ENCODE measurements at regions not wholly inside any gene's neighbourhood (a gene's known extent, or its start where the extent isn't known, plus 50 kb on each side); places are given as distances from the start of the nearest gene placed in this dataset.
"Not testable (repeated sequence)": the region's sequence is repeated elsewhere in the genome, so short reads cannot be mapped to it uniquely, and the experiment has no call there.

GRCh38 chr14:82896476-82896875 lies 1362.8 kb upstream of the SEL1L start:
- no peak for DNase-seq (ENCODE audit: low read depth, low spot score)

- no peak for DNase-seq (ENCODE audit: low read depth, low spot score)
Observed at GRCh38 chr14:82897469-82898308, 1364.0 kb upstream of the SEL1L start.

GRCh38 chr14:82905762-82906161 lies 1372.1 kb upstream of the SEL1L start:
- DNase-seq (ENCODE audit: low read depth, low spot score), result no peak

- DNase-seq (ENCODE audit: low read depth, low spot score), result no peak
Observed at GRCh38 chr14:82911930-82912329, 1378.3 kb upstream of the SEL1L start.

GRCh38 chr14:82913396-82913795 lies 1379.7 kb upstream of the SEL1L start:
- no peak for DNase-seq (ENCODE audit: low read depth, low spot score)

- DNase-seq (ENCODE audit: low read depth, low spot score), result no peak
Observed at GRCh38 chr14:82915381-82915780, 1381.7 kb upstream of the SEL1L start.

- no peak for DNase-seq (ENCODE audit: low read depth, low spot score)
Observed at GRCh38 chr14:82935691-82936090, 1402.0 kb upstream of the SEL1L start.

- no peak for DNase-seq (ENCODE audit: low read depth, low spot score)
Observed at GRCh38 chr14:82951171-82951570, 1417.5 kb upstream of the SEL1L start.

GRCh38 chr14:82963756-82964155 lies 1430.1 kb upstream of the SEL1L start:
- no peak for DNase-seq (ENCODE audit: low read depth, low spot score)

GRCh38 chr14:82987502-82988124 lies 1454.0 kb upstream of the SEL1L start:
- DNase-seq (ENCODE audit: low read depth, low spot score), result no peak

- not testable (repeated sequence) for DNase-seq (ENCODE audit: low read depth, low spot score)
Observed at GRCh38 chr14:82994547-82994946, 1460.9 kb upstream of the SEL1L start.

- no peak for DNase-seq (ENCODE audit: low read depth, low spot score)
Observed at GRCh38 chr14:82999802-83000201, 1466.1 kb upstream of the SEL1L start.

GRCh38 chr14:83004456-83005006 lies 1470.9 kb upstream of the SEL1L start:
- DNase-seq (ENCODE audit: low read depth, low spot score), result no peak

- no peak for DNase-seq (ENCODE audit: low read depth, low spot score)
Observed at GRCh38 chr14:83006121-83006670, 1472.5 kb upstream of the SEL1L start.

- DNase-seq (ENCODE audit: low read depth, low spot score), result not testable (repeated sequence)
Observed at GRCh38 chr14:83007052-83007451, 1473.4 kb upstream of the SEL1L start.

GRCh38 chr14:83007641-83008225 lies 1474.1 kb upstream of the SEL1L start:
- DNase-seq (ENCODE audit: low read depth, low spot score), result no peak

- DNase-seq (ENCODE audit: low read depth, low spot score), result no peak
Observed at GRCh38 chr14:83017296-83017695, 1483.6 kb upstream of the SEL1L start.

- no peak for DNase-seq (ENCODE audit: low read depth, low spot score)
Observed at GRCh38 chr14:83019744-83020414, 1486.2 kb upstream of the SEL1L start.

- DNase-seq (ENCODE audit: low read depth, low spot score), result no peak
Observed at GRCh38 chr14:83021323-83021722, 1487.7 kb upstream of the SEL1L start.

- no peak for DNase-seq (ENCODE audit: low read depth, low spot score)
Observed at GRCh38 chr14:83023369-83023768, 1489.7 kb upstream of the SEL1L start.

GRCh38 chr14:83041224-83041623 lies 1507.6 kb upstream of the SEL1L start:
- no peak for DNase-seq (ENCODE audit: low read depth, low spot score)
